Fibroblast of mammary gland (primary cell): ENCODE measurements at regions not wholly inside any gene's neighbourhood (a gene's known extent, or its start where the extent isn't known, plus 50 kb on each side); places are given as distances from the start of the nearest gene placed in this dataset.

ENCODE experiments used
- DNase-seq: peaks from one replicate; pipeline ENCODE4 v3.0.0-alpha.2; 2010; ENCODE audit warnings: low read depth
- H3K4me3 ChIP-seq: 2 replicates; pipeline ENCODE4 v1.5.1; 2011; ENCODE audit warnings: low read depth, mild to moderate bottlenecking, low read length, moderate library complexity; ENCODE audit not compliant: control insufficient read depth
- TF ChIP-seq, protein P1 (sequence below): conservative IDR thresholded peaks from 2 replicates; pipeline ENCODE4 v1.5.1; 2011; ENCODE audit warnings: low read depth, low read length, inconsistent platforms; ENCODE audit not compliant: control insufficient read depth, insufficient read depth

DNA sequence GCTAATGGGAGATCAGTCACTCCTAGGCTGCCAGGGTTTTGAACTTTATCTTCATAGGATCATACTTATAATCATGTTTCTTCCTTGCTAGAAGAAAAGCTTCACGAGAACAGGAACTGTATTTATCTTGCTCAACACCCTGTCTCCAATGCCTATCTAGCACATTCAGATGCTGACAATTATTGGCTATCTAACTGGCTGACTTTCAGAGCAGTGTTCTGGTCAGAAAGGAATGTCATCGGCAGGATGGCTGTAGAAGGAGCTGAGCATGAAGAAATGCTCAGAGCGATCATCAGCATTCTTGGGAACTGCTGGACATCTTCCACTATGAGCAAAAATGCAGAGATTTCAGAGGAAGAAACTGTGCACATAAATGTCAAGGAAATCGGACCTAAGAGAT is 628.0 kb upstream of the NRSN1 start:
- TF ChIP-seq, protein P1, sequence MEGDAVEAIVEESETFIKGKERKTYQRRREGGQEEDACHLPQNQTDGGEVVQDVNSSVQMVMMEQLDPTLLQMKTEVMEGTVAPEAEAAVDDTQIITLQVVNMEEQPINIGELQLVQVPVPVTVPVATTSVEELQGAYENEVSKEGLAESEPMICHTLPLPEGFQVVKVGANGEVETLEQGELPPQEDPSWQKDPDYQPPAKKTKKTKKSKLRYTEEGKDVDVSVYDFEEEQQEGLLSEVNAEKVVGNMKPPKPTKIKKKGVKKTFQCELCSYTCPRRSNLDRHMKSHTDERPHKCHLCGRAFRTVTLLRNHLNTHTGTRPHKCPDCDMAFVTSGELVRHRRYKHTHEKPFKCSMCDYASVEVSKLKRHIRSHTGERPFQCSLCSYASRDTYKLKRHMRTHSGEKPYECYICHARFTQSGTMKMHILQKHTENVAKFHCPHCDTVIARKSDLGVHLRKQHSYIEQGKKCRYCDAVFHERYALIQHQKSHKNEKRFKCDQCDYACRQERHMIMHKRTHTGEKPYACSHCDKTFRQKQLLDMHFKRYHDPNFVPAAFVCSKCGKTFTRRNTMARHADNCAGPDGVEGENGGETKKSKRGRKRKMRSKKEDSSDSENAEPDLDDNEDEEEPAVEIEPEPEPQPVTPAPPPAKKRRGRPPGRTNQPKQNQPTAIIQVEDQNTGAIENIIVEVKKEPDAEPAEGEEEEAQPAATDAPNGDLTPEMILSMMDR: no peak
- peak; percentile 43 for DNase-seq

DNA sequence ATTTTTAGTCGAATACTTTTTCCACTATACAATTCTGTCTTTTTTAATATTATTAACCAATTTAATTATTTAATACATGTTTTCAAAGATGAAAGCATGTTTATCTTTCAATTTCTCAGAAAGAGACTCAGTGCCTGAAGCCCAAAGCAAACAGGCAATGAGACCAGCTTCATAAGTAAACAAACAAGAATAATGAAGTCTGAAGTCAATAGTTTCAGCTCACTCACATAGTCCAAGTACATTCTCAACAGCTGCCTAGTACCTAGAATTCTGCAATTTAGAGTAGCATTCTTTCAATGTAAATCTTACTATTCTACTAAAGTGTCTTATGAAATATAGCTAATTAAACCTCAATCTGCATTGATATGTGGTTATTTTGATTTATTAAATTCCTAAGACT is 626.5 kb upstream of the NRSN1 start:
- TF ChIP-seq, protein P1: no peak
- DNase-seq: no peak
- H3K4me3 ChIP-seq: no peak overlapping the region

More for the DNA sequence above, 628.0 kb upstream of the NRSN1 start:
- no peak overlapping the region for H3K4me3 ChIP-seq

DNA sequence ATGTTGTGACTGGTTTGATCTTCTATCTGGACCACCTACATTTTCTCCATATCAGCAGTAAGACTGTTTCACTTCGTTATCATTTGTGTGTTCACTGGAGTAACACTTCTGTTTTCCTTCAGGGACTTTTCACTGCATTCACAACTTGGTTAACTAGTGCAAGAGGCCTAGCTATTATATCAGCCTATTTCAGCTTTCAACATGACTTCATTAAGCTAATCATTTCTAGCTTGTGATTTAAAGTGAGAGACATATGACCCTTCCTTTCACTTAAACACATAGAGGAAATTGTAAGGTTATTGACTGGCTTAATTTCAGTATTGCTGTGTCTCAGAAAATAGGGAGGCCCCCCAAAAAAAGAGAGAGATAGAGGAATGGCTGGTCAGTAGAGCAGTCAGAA is 622.8 kb upstream of the NRSN1 start:
- TF ChIP-seq, protein P1: no peak
- DNase-seq: no peak

DNA sequence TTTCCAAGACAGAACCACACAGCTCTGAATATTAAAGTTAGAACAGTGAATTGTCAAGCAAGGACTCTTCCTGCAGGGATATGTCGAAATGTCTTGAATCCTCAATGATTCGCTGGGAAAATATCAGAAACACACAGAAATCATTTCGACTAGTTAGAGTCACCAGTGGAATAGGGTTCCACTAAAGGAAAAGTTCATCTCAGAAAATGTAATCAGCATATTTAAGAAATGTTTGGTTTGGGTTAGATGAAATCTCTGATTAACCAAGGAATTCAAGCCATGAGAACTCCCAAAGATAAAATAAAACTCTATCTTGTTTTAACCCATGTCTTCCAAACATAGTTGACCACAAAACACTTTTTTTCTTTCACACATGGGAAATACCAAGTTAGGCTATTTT is 621.0 kb upstream of the NRSN1 start:
- DNase-seq: peak; percentile 52
- no peak overlapping the region for H3K4me3 ChIP-seq
- TF ChIP-seq, protein P1: no peak

More for the DNA sequence above, 622.8 kb upstream of the NRSN1 start:
- H3K4me3 ChIP-seq: no peak overlapping the region

DNA sequence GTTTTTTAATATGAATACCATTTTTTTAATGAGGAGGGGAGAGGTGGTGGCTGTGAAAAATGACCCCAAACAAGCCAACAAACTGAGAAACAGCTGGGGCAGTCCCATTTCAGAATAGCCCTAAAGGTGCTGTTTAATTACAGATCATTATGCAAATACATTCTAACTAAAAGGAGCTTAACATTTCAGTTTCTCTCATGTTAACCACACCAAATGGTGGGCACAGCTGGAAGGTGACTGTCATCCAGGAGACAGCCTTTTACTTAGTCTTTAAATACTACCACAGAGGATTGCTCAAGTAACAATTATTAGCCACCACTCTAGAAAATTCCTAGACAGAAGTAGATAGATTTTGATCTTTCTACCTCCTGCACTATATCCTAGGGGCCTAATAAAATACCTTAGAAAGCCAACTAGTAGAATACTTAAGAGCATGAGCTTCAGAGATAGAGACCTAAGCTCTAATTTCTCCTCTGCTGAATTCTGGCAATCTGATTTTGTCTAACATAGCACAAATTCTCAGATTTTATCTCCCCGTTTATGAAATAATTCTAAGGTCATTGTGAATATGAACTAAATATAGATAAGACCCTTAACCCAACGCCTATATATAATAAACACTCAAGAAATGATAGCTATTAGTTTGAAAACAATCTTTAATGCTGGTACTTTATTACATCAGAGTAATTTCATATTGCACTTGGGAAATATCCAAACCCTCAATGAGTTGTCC is 615.1 kb upstream of the NRSN1 start:
- TF ChIP-seq, protein P1: no peak
- H3K4me3 ChIP-seq: no peak overlapping the region
- DNase-seq: no peak

DNA sequence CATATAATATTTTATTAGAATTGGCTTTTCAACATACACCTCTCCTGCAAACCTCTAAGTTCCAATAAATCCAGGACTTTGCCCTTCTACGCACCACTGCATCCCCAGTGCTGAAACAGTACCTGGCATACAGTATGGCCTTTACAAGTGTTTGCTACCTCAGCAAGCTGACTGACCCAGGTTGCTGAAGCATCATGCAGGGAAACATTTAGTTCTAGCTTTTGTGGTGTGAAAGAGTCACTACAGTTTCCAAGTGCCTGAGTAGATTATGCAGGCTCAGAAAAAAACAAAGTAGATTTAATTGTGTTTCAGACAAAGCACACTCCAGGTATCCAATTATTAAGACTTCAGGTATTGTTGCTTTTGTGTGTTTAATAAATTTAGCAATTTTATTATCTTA is 614.2 kb upstream of the NRSN1 start:
- no peak overlapping the region for H3K4me3 ChIP-seq
- DNase-seq: no peak
- TF ChIP-seq, protein P1: no peak
